ENCODE measurements at regions not wholly inside any gene's neighbourhood (a gene's known extent, or its start where the extent isn't known, plus 50 kb on each side); places are given as distances from the start of the nearest gene placed in this dataset.

- no peaks in the 10 kb centered on the region for H3K27me3 Mint-ChIP-seq
- H3K9me3 Mint-ChIP-seq, result peaks cover 21% of the 10 kb centered on the region
- intact Hi-C loops (cut with DNase I, micrococcal nuclease), result no loop called here
- CTCF ChIA-PET, result no interaction called here
- no peak overlapping the region for H3K4me3 Mint-ChIP-seq
- ATAC-seq (ENCODE audit: poor library complexity) (no peak), DNase-seq (no peak)
- POLR2A ChIA-PET, result no interaction called here
- no peaks in the 10 kb centered on the region for H3K36me3 Mint-ChIP-seq (ENCODE audit: low read depth)
- Histone ChIP-seq H3K4me1 (ENCODE audit: insufficient read depth, low read length) (no peaks in the 10 kb centered on the region), H3K27ac (ENCODE audit: low read depth in 1 of 2, low read length in 2 of 2) (no peak overlapping the region), H3K36me3 (ENCODE audit: insufficient read depth, low read length) (no peaks in the 10 kb centered on the region), H3K4me3 (ENCODE audit: low read length) (no peak overlapping the region), H3K9me3 (ENCODE audit: control insufficient read depth in 1 of 2, insufficient read depth in 1 of 2, low read length in 2 of 2) (peaks cover 0 to 13% of the 10 kb centered on the region in 2 experiments), H3K27me3 (ENCODE audit: control insufficient read depth in 1 of 2, insufficient read depth in 2 of 2, low read length in 2 of 2) (no peaks in the 10 kb centered on the region)
- H3K27ac Mint-ChIP-seq, result no peak overlapping the region
- TF ChIP-seq, protein P1, sequence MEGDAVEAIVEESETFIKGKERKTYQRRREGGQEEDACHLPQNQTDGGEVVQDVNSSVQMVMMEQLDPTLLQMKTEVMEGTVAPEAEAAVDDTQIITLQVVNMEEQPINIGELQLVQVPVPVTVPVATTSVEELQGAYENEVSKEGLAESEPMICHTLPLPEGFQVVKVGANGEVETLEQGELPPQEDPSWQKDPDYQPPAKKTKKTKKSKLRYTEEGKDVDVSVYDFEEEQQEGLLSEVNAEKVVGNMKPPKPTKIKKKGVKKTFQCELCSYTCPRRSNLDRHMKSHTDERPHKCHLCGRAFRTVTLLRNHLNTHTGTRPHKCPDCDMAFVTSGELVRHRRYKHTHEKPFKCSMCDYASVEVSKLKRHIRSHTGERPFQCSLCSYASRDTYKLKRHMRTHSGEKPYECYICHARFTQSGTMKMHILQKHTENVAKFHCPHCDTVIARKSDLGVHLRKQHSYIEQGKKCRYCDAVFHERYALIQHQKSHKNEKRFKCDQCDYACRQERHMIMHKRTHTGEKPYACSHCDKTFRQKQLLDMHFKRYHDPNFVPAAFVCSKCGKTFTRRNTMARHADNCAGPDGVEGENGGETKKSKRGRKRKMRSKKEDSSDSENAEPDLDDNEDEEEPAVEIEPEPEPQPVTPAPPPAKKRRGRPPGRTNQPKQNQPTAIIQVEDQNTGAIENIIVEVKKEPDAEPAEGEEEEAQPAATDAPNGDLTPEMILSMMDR (IDR thresholded peaks at IDR 0.05), result no peak
- H3K4me1 Mint-ChIP-seq (ENCODE audit: low read depth), result no peaks in the 10 kb centered on the region
Observed at GRCh38 chr14:83885837-83886293, 1644.1 kb upstream of the FLRT2 start.

- H3K27ac Mint-ChIP-seq, result no peak overlapping the region
- no peak overlapping the region for H3K4me3 Mint-ChIP-seq
- CTCF ChIA-PET, result no interaction called here
- intact Hi-C loops (cut with DNase I, micrococcal nuclease), result no loop called here
- H3K4me1 ChIP-seq (ENCODE audit: insufficient read depth, low read length), result no peaks in the 10 kb centered on the region
- no peaks in the 10 kb centered on the region for H3K27me3 ChIP-seq (ENCODE audit: control insufficient read depth in 1 of 2, insufficient read depth in 2 of 2, low read length in 2 of 2)
- H3K9me3 ChIP-seq (ENCODE audit: control insufficient read depth in 1 of 2, insufficient read depth in 1 of 2, low read length in 2 of 2), result peaks cover 0 to 3% of the 10 kb centered on the region in 2 experiments
- no peak overlapping the region for H3K27ac ChIP-seq (ENCODE audit: low read depth in 1 of 2, low read length in 2 of 2)
- no peak for DNase-seq
- TF ChIP-seq, protein P1 (IDR thresholded peaks at IDR 0.05), result no peak
- H3K36me3 ChIP-seq (ENCODE audit: insufficient read depth, low read length), result no peaks in the 10 kb centered on the region
- H3K27me3 Mint-ChIP-seq, result no peaks in the 10 kb centered on the region
- H3K9me3 Mint-ChIP-seq, result peaks cover 17% of the 10 kb centered on the region
- ATAC-seq (ENCODE audit: poor library complexity), result no peak
- no peaks in the 10 kb centered on the region for H3K4me1 Mint-ChIP-seq (ENCODE audit: low read depth)
- no peaks in the 10 kb centered on the region for H3K36me3 Mint-ChIP-seq (ENCODE audit: low read depth)
- POLR2A ChIA-PET, result no interaction called here
- H3K4me3 ChIP-seq (ENCODE audit: low read length), result no peak overlapping the region
Observed at GRCh38 chr14:83887866-83888265, 1642.1 kb upstream of the FLRT2 start.

DNA sequence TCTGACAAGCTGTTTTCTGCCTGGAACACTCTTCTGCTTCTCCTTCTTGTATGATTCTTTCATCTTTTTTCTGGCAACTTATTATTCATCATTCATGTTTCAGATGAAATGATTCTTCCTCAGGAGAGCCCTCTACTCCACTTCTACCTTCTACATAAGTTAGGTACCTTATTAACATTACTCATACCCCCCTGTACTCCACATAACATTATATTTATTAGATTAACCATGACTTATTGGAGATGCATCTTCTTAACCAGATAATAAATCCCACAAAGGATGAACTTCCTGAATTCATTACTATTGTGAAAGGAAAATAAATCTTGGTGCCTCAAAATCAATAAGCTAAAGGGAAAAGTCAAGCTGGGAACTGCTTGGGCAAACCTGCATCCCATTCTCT, 1636.5 kb upstream of the FLRT2 start:
- H3K4me3 ChIP-seq (ENCODE audit: low read length), result no peak overlapping the region
- no peaks in the 10 kb centered on the region for H3K36me3 ChIP-seq (ENCODE audit: insufficient read depth, low read length)
- no peaks in the 10 kb centered on the region for H3K9me3 ChIP-seq (ENCODE audit: control insufficient read depth in 1 of 2, insufficient read depth in 1 of 2, low read length in 2 of 2)
- CTCF ChIA-PET, result no interaction called here
- TF ChIP-seq, protein P1 (IDR thresholded peaks at IDR 0.05), result no peak
- H3K27me3 Mint-ChIP-seq, result no peaks in the 10 kb centered on the region
- H3K9me3 Mint-ChIP-seq, result peaks cover 6% of the 10 kb centered on the region
- H3K36me3 Mint-ChIP-seq (ENCODE audit: low read depth), result no peaks in the 10 kb centered on the region
- intact Hi-C loops (cut with DNase I, micrococcal nuclease), result no loop called here
- no peak overlapping the region for H3K27ac Mint-ChIP-seq
- H3K4me1 ChIP-seq (ENCODE audit: insufficient read depth, low read length), result no peaks in the 10 kb centered on the region
- ATAC-seq (ENCODE audit: poor library complexity) (no peak), DNase-seq (no peak)
- H3K4me3 Mint-ChIP-seq, result no peak overlapping the region
- POLR2A ChIA-PET, result no interaction called here
- no peaks in the 10 kb centered on the region for H3K27me3 ChIP-seq (ENCODE audit: control insufficient read depth in 1 of 2, insufficient read depth in 2 of 2, low read length in 2 of 2)
- no peaks in the 10 kb centered on the region for H3K4me1 Mint-ChIP-seq (ENCODE audit: low read depth)
- no peak overlapping the region for H3K27ac ChIP-seq (ENCODE audit: low read depth in 1 of 2, low read length in 2 of 2)

Measured in CD4-positive, alpha-beta T cell (primary cell).